GM12864 (cell line): ENCODE measurements at regions not wholly inside any gene's neighbourhood (a gene's known extent, or its start where the extent isn't known, plus 50 kb on each side); places are given as distances from the start of the nearest gene placed in this dataset.
"Not testable (repeated sequence)": the region's sequence is repeated elsewhere in the genome, so short reads cannot be mapped to it uniquely, and the experiment has no call there.

Experiments used
- DNase-seq: peaks from one replicate; pipeline ENCODE4 v3.0.0-alpha.2; 2011; ENCODE audit warnings: low read depth
- H3K4me3 ChIP-seq: 2 replicates; pipeline ENCODE4 v1.5.1; 2011; ENCODE audit warnings: mild to moderate bottlenecking, low read depth, low read length, control low read depth
- TF ChIP-seq, protein P1 (sequence below): IDR thresholded peaks from 2 replicates; pipeline ENCODE4 v1.5.1; 2011; ENCODE audit warnings: low read depth, mild to moderate bottlenecking, moderate library complexity, low read length, control low read depth, inconsistent platforms; ENCODE audit errors: missing control alignments

DNA sequence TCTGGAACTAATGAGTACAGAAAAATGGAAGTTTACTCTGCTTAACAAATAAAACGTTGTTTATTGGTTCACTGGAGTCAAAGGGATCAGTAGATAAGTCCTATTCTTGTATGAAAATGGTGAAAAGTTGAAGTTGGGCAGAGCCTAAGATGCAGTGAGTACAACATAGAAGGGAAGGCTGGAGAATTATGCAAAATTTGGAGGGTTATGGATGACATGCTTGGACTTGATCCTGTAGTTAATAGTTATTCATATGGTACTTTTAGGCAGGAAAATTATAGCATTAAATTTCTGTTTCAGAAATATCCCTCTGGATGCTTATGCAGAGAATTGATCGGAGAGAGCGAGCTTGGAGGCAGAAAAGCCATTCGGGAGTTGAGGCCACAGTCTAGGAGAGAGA is 167.6 kb downstream of the KCNS3 start:
- no peak for DNase-seq
- no peak overlapping the region for H3K4me3 ChIP-seq
- TF ChIP-seq, protein P1, sequence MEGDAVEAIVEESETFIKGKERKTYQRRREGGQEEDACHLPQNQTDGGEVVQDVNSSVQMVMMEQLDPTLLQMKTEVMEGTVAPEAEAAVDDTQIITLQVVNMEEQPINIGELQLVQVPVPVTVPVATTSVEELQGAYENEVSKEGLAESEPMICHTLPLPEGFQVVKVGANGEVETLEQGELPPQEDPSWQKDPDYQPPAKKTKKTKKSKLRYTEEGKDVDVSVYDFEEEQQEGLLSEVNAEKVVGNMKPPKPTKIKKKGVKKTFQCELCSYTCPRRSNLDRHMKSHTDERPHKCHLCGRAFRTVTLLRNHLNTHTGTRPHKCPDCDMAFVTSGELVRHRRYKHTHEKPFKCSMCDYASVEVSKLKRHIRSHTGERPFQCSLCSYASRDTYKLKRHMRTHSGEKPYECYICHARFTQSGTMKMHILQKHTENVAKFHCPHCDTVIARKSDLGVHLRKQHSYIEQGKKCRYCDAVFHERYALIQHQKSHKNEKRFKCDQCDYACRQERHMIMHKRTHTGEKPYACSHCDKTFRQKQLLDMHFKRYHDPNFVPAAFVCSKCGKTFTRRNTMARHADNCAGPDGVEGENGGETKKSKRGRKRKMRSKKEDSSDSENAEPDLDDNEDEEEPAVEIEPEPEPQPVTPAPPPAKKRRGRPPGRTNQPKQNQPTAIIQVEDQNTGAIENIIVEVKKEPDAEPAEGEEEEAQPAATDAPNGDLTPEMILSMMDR: no peak

DNA sequence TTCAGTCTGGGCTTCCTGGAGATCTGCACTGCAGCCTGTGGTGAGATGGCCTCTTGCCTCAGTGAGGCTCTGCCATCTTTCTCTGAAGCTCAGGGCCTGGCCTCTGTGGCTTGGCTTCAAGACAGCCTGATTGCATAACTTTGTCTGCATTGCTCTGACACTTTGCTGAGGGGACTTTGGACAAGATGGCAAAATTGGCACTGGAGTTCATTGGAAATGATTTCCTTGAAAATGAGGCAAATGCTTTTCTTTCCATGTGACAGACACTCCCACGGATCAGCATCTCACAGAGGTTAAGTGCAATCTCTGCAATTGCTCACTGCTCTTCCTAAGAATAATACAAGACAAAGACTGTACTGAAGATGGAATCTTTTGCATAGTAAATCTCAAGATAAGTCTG is 166.8 kb downstream of the KCNS3 start:
- no peak overlapping the region for H3K4me3 ChIP-seq
- TF ChIP-seq, protein P1: no peak
- DNase-seq: no peak

DNA sequence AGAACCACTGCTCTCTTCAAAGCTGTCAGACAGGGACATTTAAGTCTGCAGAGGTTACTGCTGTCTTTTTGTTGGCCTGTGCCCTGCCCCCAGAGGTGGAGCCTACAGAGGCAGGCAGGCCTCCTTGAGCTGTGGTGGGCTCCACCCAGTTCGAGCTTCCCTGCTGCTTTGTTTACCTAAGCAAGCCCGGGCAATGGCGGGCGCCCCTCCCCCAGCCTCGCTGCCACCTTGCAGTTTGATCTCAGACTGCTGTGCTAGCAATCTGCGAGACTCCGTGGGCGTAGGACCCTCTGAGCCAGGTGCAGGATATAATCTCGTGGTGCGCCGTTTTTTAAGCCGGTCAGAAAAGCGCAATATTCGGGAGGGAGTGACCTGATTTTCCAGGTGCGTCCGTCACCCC is 138.9 kb downstream of the KCNS3 start:
- not testable (repeated sequence) for DNase-seq, H3K4me3 ChIP-seq

DNA sequence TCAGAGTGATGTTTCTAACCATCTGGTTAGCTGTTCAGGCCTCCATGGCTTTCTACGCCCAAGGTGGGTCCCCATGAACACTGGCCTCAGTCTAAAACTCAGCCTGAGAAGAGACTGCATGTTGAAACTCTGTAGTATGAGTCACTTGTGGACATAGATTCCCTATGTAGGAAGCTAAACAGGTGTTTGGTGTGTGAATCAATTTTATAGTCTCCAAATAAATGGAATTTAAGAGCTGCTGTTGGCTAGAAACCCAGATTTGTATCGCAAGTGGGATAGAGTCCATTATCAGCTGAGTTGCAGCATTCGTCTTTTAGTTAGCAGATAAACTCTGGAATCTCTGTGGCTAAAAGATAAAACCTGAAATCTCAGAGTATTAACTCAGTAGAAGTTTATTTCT is 131.4 kb downstream of the KCNS3 start:
- TF ChIP-seq, protein P1: no peak
- no peak for DNase-seq
- no peak overlapping the region for H3K4me3 ChIP-seq

DNA sequence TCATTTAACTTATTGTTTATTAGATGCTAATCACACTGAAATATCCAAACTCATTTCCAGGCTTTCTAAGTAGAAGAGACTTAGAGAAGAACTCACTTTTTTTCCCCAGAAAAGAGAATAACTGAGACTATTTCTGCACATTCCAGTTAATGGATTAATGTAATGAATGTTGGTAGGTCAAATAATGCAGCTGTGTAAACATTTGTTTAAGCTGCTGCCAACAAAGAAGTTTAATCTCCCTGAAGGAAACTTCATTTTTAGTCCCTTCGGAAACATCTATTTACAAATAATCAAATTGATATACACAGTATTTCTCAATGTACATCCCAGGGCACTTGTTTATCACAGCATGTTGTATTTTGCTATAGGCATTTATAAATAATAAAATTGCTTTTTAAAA is 126.9 kb downstream of the KCNS3 start:
- no peak for DNase-seq
- TF ChIP-seq, protein P1: no peak
- H3K4me3 ChIP-seq: no peak overlapping the region

DNA sequence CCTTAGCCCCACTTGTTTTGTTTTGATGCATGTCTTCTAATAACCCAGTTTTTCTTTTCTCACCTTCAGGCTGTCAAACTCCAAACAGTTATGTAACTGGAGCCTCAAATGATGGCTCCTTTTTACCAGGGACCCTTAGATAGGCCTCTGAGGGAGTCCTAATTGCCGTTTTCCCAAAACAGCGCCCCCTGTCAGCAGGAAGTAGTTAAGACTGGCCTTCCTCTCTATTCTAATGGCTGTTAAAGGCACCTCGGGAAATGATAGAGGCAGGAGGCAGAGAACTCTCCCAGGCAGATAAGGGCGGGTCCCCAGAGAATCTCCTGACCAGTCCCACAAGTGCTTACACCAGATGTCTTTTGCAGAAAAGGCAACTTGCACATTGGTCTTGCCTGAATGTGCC is 123.2 kb downstream of the KCNS3 start:
- TF ChIP-seq, protein P1: peak; percentile 24
- DNase-seq: no peak
- no peak overlapping the region for H3K4me3 ChIP-seq

DNA sequence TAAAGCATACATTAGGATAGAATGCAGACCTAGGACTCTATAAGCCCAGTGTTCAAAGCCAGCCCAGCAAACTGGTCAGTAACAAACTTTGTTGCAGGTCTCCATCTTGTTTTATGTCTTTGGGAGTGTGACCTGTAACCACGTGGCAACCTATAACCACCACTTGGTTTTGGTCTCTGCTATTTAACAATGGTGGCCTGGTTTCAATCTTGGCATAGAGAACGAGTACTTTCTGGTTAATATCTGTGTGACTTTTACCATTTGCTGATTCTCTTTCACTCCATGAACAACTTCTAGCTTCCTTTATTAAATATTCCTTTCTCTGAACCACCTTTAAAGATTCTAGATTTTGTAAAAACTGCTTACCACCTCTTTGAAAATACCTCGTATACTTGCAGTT is 118.5 kb downstream of the KCNS3 start:
- no peak for DNase-seq
- TF ChIP-seq, protein P1: no peak
- no peak overlapping the region for H3K4me3 ChIP-seq

DNA sequence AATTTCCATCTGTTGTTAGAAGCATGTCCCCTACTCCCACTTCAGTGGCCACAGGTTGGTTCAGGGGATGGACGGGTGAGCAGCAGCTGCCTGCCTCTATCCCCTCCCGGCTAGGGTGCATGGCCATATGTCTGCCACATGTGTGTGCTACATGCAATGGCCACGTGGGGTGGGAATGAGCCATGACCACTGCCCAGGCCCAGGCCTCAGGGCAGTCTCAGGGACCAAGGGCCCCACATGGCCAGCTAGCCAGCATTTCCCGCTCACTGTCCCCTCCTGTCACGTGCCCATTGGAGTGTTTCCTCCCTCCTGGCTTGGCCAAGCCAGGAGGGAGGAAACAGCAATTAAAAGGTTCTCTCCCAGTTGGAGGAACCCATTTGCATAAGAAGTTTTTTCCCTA is 117.1 kb downstream of the KCNS3 start:
- H3K4me3 ChIP-seq: no peak overlapping the region
- DNase-seq: no peak
- TF ChIP-seq, protein P1: no peak
